ENCODE measurements at regions not wholly inside any gene's neighbourhood (a gene's known extent, or its start where the extent isn't known, plus 50 kb on each side); places are given as distances from the start of the nearest gene placed in this dataset.

DNA sequence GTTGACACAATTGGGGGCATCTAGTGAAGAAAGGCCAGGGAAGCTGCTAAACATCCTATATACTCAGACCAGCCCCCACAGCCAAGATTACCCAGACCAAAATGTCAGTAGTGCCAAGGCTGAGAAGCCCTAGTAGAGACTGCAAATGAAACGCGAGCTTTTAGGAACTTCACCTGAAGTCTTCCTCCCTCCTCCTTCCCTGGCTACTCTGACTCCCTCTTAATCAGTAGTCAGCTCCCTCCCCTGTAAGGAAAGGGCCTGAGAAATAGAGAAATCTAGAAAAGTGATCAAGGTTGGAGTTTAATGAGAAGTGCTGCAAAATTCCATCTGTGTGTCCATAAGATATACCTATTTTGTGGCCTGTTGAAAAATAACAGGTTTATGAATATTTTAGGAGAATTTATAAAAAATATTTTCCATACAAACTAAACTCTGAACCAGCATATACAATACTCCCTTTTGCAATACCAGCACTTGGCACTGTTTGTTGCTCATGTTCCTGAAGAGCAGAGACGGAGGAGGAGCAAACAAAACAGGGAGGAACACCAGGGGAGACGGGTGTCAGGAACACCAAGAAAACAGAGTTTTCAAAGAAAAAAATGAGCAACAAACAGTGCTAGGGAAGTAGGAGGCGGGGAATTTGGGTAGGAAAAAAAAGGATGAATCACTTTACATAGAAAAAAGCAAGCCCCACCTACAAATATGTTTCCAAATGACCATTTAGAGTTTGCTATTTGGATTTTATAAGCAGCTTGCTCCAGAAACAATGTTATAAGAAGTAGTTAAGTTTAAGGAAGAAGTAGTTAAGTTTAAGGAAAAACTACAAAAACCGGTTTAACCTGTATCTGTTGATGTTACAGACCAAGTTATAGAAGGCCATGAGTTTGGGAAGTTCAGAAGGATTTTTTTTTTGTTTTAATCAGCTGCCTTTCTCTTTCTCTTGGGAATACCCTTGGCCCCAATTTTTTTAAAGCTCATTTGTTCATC, 282.1 kb upstream of the GRIP1 start:
- H2AFZ ChIP-seq (ENCODE audit: low read depth, low read length), result no peak overlapping the region
- no peaks in the 10 kb centered on the region for H3K79me2 ChIP-seq (ENCODE audit: control insufficient read depth, insufficient read depth, low read length)
- ChIA-PET POLR2A (no interaction called here), CTCF (no interaction called here)
- FAIRE-seq (no peak), DNase-seq (ENCODE audit: low read depth, low spot score) (no peak)
- BruUV-seq (replicated peaks), result no TSS peak
- no peaks in the 10 kb centered on the region for H3K27me3 ChIP-seq (ENCODE audit: control insufficient read depth in 2 of 2, insufficient read depth in 2 of 2, low read length in 2 of 2)
- no peaks in the 10 kb centered on the region for H3K9me1 ChIP-seq (replicated peaks; ENCODE audit: control insufficient read depth, extremely low read depth, insufficient read depth, low read length)
- no peaks in the 10 kb centered on the region for H3K9me3 ChIP-seq (replicated peaks; ENCODE audit: control insufficient read depth, insufficient read depth, low read length)
- H3K4me3 ChIP-seq (replicated peaks in 1 of 3; ENCODE audit: insufficient read depth in 1 of 3, low read depth in 1 of 3, low read length in 3 of 3), result no peak overlapping the region
- intact Hi-C loops (cut with micrococcal nuclease), result no loop called here
- no peaks in the 10 kb centered on the region for H3K4me1 ChIP-seq (ENCODE audit: control insufficient read depth, extremely low read depth, insufficient read depth, low read length)
- no peak overlapping the region for H3K9ac ChIP-seq (replicated peaks; ENCODE audit: extremely low read depth, insufficient read depth, low read length)
- no peaks in the 10 kb centered on the region for H3K36me3 ChIP-seq (ENCODE audit: control insufficient read depth in 2 of 2, extremely low read depth in 1 of 2, insufficient read depth in 2 of 2, low read length in 2 of 2)
- dilution Hi-C loops (cut with MboI; ENCODE audit: extremely low pct_ligation_motif_present, low sequenced_read_pairs), result no loop called here
- no peak overlapping the region for H3K4me2 ChIP-seq (ENCODE audit: insufficient read depth, low read length)
- H4K20me1 ChIP-seq (replicated peaks; ENCODE audit: control insufficient read depth, extremely low read depth, insufficient read depth, low read length), result no peaks in the 10 kb centered on the region
- TF ChIP-seq POLR2A (IDR thresholded peaks at IDR 0.05; ENCODE audit: low read depth, low read length), result no peak
- TF ChIP-seq, protein P1, sequence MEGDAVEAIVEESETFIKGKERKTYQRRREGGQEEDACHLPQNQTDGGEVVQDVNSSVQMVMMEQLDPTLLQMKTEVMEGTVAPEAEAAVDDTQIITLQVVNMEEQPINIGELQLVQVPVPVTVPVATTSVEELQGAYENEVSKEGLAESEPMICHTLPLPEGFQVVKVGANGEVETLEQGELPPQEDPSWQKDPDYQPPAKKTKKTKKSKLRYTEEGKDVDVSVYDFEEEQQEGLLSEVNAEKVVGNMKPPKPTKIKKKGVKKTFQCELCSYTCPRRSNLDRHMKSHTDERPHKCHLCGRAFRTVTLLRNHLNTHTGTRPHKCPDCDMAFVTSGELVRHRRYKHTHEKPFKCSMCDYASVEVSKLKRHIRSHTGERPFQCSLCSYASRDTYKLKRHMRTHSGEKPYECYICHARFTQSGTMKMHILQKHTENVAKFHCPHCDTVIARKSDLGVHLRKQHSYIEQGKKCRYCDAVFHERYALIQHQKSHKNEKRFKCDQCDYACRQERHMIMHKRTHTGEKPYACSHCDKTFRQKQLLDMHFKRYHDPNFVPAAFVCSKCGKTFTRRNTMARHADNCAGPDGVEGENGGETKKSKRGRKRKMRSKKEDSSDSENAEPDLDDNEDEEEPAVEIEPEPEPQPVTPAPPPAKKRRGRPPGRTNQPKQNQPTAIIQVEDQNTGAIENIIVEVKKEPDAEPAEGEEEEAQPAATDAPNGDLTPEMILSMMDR (IDR thresholded peaks at IDR 0.05; ENCODE audit: extremely low read depth in 1 of 2, insufficient read depth in 1 of 2, low read depth in 1 of 2, low read length in 2 of 2), result no peak
- no peak overlapping the region for H3K27ac ChIP-seq (ENCODE audit: insufficient read depth, low read depth, low read length)

GRCh38 chr12:66962290-66962689, 283.4 kb upstream of the GRIP1 start:
- no peak overlapping the region for H3K27ac ChIP-seq (ENCODE audit: insufficient read depth, low read depth, low read length)
- DNase-seq (ENCODE audit: low read depth, low spot score) (no peak), FAIRE-seq (no peak)
- no peaks in the 10 kb centered on the region for H3K27me3 ChIP-seq (ENCODE audit: control insufficient read depth in 2 of 2, insufficient read depth in 2 of 2, low read length in 2 of 2)
- TF ChIP-seq POLR2AphosphoS5 (IDR thresholded peaks at IDR 0.05; ENCODE audit: insufficient read depth, low read depth, low read length) (no peak), POLR2A (IDR thresholded peaks at IDR 0.05; ENCODE audit: low read depth, low read length) (no peak), EZH2 (IDR thresholded peaks at IDR 0.05; ENCODE audit: borderline replicate concordance, low read depth, low read length, severe bottlenecking) (no peak), GATA2 (IDR thresholded peaks at IDR 0.05; ENCODE audit: insufficient read depth, insufficient read length, low read depth, low read length) (no peak)
- TF ChIP-seq, protein P1 (IDR thresholded peaks at IDR 0.05; ENCODE audit: extremely low read depth in 1 of 2, insufficient read depth in 1 of 2, low read depth in 1 of 2, low read length in 2 of 2), result no peak
- H3K9me1 ChIP-seq (replicated peaks; ENCODE audit: control insufficient read depth, extremely low read depth, insufficient read depth, low read length), result no peaks in the 10 kb centered on the region
- H2AFZ ChIP-seq (ENCODE audit: low read depth, low read length), result no peak overlapping the region
- no TSS peak for BruUV-seq (replicated peaks)
- ChIA-PET CTCF (no interaction called here), POLR2A (no interaction called here)
- no peaks in the 10 kb centered on the region for H3K79me2 ChIP-seq (ENCODE audit: control insufficient read depth, insufficient read depth, low read length)
- no peak overlapping the region for H3K9ac ChIP-seq (replicated peaks; ENCODE audit: extremely low read depth, insufficient read depth, low read length)
- no peaks in the 10 kb centered on the region for H4K20me1 ChIP-seq (replicated peaks; ENCODE audit: control insufficient read depth, extremely low read depth, insufficient read depth, low read length)
- no peaks in the 10 kb centered on the region for H3K4me1 ChIP-seq (ENCODE audit: control insufficient read depth, extremely low read depth, insufficient read depth, low read length)
- no peaks in the 10 kb centered on the region for H3K9me3 ChIP-seq (replicated peaks; ENCODE audit: control insufficient read depth, insufficient read depth, low read length)
- H3K4me3 ChIP-seq (replicated peaks in 1 of 3; ENCODE audit: insufficient read depth in 1 of 3, low read depth in 1 of 3, low read length in 3 of 3), result no peak overlapping the region
- no peaks in the 10 kb centered on the region for H3K36me3 ChIP-seq (ENCODE audit: control insufficient read depth in 2 of 2, extremely low read depth in 1 of 2, insufficient read depth in 2 of 2, low read length in 2 of 2)
- dilution Hi-C loops (cut with MboI; ENCODE audit: extremely low pct_ligation_motif_present, low sequenced_read_pairs), result no loop called here
- intact Hi-C loops (cut with micrococcal nuclease), result no loop called here
- H3K4me2 ChIP-seq (ENCODE audit: insufficient read depth, low read length), result no peak overlapping the region
